Stomach (tissue), 8 donors: ENCODE measurements at regions not wholly inside any gene's neighbourhood (a gene's known extent, or its start where the extent isn't known, plus 50 kb on each side); places are given as distances from the start of the nearest gene placed in this dataset.

Experiments used
- DNase-seq, 2 donors: peaks; one replicate each; pipeline versions ENCODE4 v3.0.0 to v3.0.0-alpha.2; 2013 to 2019
- H3K27ac ChIP-seq, 5 donors: fragments of 200-600 bp in 4 of 5; sonication (generic) in 4 of 5; one replicate each; pipeline ENCODE4 v1.5.1; 2013 to 2019; ENCODE audit warnings: mild to moderate bottlenecking in 1 of 5, moderate library complexity in 1 of 5
- H3K27me3 ChIP-seq, 3 donors: fragments of 200-600 bp; sonication (generic); one replicate each; pipeline ENCODE4 v1.5.1; 2017 to 2019; ENCODE audit warnings: mixed run types in 1 of 3
- H3K36me3 ChIP-seq, 4 donors: fragments of 200-600 bp; sonication (generic); 1 replicate in 3 of 4; 2 replicates in 1 of 4; pipeline ENCODE4 v1.5.1; 2016 to 2019
- H3K4me1 ChIP-seq, 4 donors: fragments of 200-600 bp; sonication (generic); one replicate each; pipeline ENCODE4 v1.5.1; 2016 to 2019
- H3K4me3 ChIP-seq, 4 donors: fragments of 200-600 bp; sonication (generic) in 3 of 4; one replicate each; pipeline ENCODE4 v1.5.1; 2016 to 2019; ENCODE audit warnings: mild to moderate bottlenecking in 1 of 4
- H3K9me3 ChIP-seq, 4 donors: fragments of 200-600 bp; sonication (generic); one replicate each; pipeline ENCODE4 v1.5.1; 2016 to 2019
- CTCF ChIP-seq, 7 experiments: fragments of 450-650 bp in 4 of 7; fragments of 200-600 bp in 3 of 7; sonication (generic) in 3 of 7; IDR thresholded peaks; one replicate each; pipeline ENCODE4 v1.5.1; 2016 to 2019; ENCODE audit warnings: antibody characterized with exemption in 7 of 7, control low read depth in 2 of 7, mild to moderate bottlenecking in 1 of 7
- EP300 ChIP-seq: sonication (generic); formaldehyde crosslinking; IDR thresholded peaks from one replicate; pipeline ENCODE4 v1.6.1; 2017; ENCODE audit warnings: antibody characterized with exemption
- POLR2A ChIP-seq, 4 donors: fragments of 450-650 bp; IDR thresholded peaks; one replicate each; pipeline ENCODE4 v1.6.1; 2016; ENCODE audit warnings: antibody characterized with exemption in 4 of 4, control low read depth in 2 of 4, mild to moderate bottlenecking in 1 of 4, moderate library complexity in 1 of 4
- POLR2AphosphoS5 ChIP-seq, 3 donors: sonication (generic); formaldehyde crosslinking; IDR thresholded peaks; one replicate each; pipeline ENCODE4 v1.6.1; 2016; ENCODE audit warnings: antibody characterized with exemption in 3 of 3
- WGBS, 5 donors: extraction: QIAGEN DNeasy Blood & Tissue Kit in 3 of 5; methylation state at CpG; one replicate each; pipeline versions ENCODE4 v1.1.5 to v1.1.7; 2013 to 2018; 5-methylcytosine and 5-hydroxymethylcytosine counted together
- intact Hi-C: fragments of 100-400 bp; cut with DNase I; formaldehyde crosslinking; loops from one replicate; pipeline ENCODE4 v1.15.1; 2023; ENCODE audit warnings: low total_unique reads
- donor health status: healthy with polysubstance abuse.
- donor health status: Bipolar disorder and iron deficiency.
- donor health status: healthy.

DNA sequence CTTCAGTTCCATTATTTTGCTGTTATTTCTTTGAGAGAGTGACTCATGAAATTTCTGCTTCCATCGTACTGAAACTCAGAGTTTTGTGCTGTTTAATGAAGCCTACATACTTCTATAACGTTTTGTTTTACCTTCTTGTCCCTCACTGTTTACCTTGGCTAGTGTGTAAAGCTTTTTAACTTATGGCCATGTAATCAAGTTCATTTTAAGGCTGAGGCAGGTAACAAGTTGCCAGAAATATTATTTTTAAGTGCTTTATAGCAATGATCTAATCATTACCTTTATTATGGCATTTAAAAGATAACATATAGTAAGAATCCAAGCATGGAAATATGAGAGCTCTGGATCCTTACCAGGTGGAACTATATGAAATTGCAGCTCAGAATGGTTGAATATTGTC is 102.3 kb upstream of the FAT1 start:
- DNase-seq = no peak
- TF ChIP-seq CTCF (IDR thresholded peaks at IDR 0.05) (no peak), POLR2A (IDR thresholded peaks at IDR 0.05) (no peak), EP300 (no peak), POLR2AphosphoS5 (IDR thresholded peaks at IDR 0.05) (no peak)
- H3K4me3 ChIP-seq = no peak overlapping the region
- H3K4me1 ChIP-seq = no peaks in the 10 kb centered on the region
- no peak overlapping the region for H3K27ac ChIP-seq
- no peaks in the 10 kb centered on the region for H3K36me3 ChIP-seq
- WGBS, 5 donors = 13 to 31% (median 16%) methylated on average over 2 of the region's 2 CpGs
- intact Hi-C loops = no loop called here
- H3K9me3 ChIP-seq = no peaks in the 10 kb centered on the region
- H3K27me3 ChIP-seq = no peaks in the 10 kb centered on the region

- H3K27me3 ChIP-seq = no peaks in the 10 kb centered on the region
- H3K36me3 ChIP-seq = no peaks in the 10 kb centered on the region
- peak in 1 of 2 donors; percentile 45 for DNase-seq
- 67 to 79% (median 74%) methylated on average over 12 of the region's 12 CpGs for WGBS, 5 donors
- no peaks in the 10 kb centered on the region for H3K4me1 ChIP-seq
- H3K9me3 ChIP-seq = no peaks in the 10 kb centered on the region
- intact Hi-C loops = no loop called here
- H3K4me3 ChIP-seq = no peak overlapping the region
- TF ChIP-seq POLR2AphosphoS5 (IDR thresholded peaks at IDR 0.05) = no peak
- TF ChIP-seq EP300 = no peak
- TF ChIP-seq CTCF (IDR thresholded peaks at IDR 0.05) = no peak
- TF ChIP-seq POLR2A (IDR thresholded peaks at IDR 0.05) = no peak
- no peak overlapping the region for H3K27ac ChIP-seq
Observed at GRCh38 chr4:186826846-186827533, 103.3 kb upstream of the FAT1 start.

- no peaks in the 10 kb centered on the region for H3K27me3 ChIP-seq
- intact Hi-C loops = no loop called here
- WGBS, 5 donors = 70 to 83% (median 76%) methylated on average over 6 of the region's 6 CpGs
Observed at GRCh38 chr4:186827534-186827897, 103.9 kb upstream of the FAT1 start.

DNA sequence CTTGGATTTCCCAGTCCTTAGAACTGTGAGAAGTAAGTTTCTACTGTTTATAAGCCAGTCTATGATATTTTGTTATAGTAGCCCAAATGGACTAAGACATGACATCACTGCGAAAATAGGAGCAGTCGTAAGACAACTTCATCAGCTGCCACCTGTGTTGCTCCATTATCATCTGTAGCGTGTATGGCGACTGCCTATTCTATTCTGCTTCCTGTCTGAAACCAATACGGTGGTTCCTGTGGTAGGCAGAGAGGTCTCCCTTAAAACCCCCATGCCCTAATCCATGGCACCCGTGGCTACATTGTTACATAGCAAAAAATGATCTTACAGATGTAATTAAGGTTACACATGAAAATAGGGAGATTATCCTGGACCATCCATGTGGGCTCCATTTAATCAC is 105.4 kb upstream of the FAT1 start:
- 86 to 94% (median 93%) methylated on average over 6 of the region's 6 CpGs for WGBS, 5 donors
- no peaks in the 10 kb centered on the region for H3K9me3 ChIP-seq
- DNase-seq = no peak
- intact Hi-C loops = no loop called here
- no peaks in the 10 kb centered on the region for H3K36me3 ChIP-seq
- TF ChIP-seq EP300 = no peak
- TF ChIP-seq POLR2A (IDR thresholded peaks at IDR 0.05) = no peak
- TF ChIP-seq CTCF (IDR thresholded peaks at IDR 0.05) = no peak
- TF ChIP-seq POLR2AphosphoS5 (IDR thresholded peaks at IDR 0.05) = no peak
- no peaks in the 10 kb centered on the region for H3K27me3 ChIP-seq
- H3K27ac ChIP-seq = no peak overlapping the region
- H3K4me1 ChIP-seq = no peaks in the 10 kb centered on the region
- H3K4me3 ChIP-seq = no peak overlapping the region

More at GRCh38 chr4:186827534-186827897, 103.9 kb upstream of the FAT1 start:
- no peak for DNase-seq
- Histone ChIP-seq H3K4me1 (no peaks in the 10 kb centered on the region), H3K9me3 (no peaks in the 10 kb centered on the region), H3K4me3 (no peak overlapping the region), H3K27ac (no peak overlapping the region), H3K36me3 (no peaks in the 10 kb centered on the region)
- TF ChIP-seq POLR2AphosphoS5 (IDR thresholded peaks at IDR 0.05) (no peak), CTCF (IDR thresholded peaks at IDR 0.05) (no peak), POLR2A (IDR thresholded peaks at IDR 0.05) (no peak), EP300 (no peak)
